MM.1S (cell line): ENCODE measurements at regions not wholly inside any gene's neighbourhood (a gene's known extent, or its start where the extent isn't known, plus 50 kb on each side); places are given as distances from the start of the nearest gene placed in this dataset.

Experiments used
- EZH2 ChIP-seq: fragments of 300-600 bp; sonication (generic); optimal IDR thresholded peaks from 2 replicates; pipeline ENCODE3; 2017; ENCODE audit warnings: low read depth, mild to moderate bottlenecking, antibody characterized with exemption, low read length, mixed read lengths
- EZH2phosphoT487 ChIP-seq: fragments of 300-600 bp; sonication (generic); IDR thresholded peaks from 2 replicates; pipeline ENCODE4 v1.6.1; 2018; ENCODE audit warnings: antibody characterized with exemption, low read length
- TF ChIP-seq, protein P1 (sequence below): fragments of 300-600 bp; sonication (generic); IDR thresholded peaks from 2 replicates; pipeline ENCODE4 v1.5.1; 2016; ENCODE audit warnings: antibody characterized with exemption, low read length, mixed read lengths

DNA sequence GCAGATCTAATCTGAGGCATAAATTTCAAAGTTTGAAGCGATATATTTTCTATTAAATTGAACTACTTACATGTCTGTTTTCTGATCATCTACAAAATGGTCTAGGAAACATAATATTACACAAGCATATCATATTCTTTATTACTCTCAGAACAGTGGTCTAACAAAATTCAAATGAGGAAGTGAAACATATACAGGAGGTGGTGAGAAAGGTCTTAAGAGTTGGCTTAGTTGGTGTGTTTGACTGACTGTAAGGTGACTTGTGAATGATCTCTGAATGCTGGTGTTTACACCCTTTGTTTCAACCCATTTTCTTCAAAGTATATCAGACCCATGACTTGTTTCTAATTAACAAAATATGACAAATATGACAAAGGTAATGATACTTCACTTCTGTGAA is 1156.8 kb downstream of the SLC16A7 start:
- TF ChIP-seq, protein P1, sequence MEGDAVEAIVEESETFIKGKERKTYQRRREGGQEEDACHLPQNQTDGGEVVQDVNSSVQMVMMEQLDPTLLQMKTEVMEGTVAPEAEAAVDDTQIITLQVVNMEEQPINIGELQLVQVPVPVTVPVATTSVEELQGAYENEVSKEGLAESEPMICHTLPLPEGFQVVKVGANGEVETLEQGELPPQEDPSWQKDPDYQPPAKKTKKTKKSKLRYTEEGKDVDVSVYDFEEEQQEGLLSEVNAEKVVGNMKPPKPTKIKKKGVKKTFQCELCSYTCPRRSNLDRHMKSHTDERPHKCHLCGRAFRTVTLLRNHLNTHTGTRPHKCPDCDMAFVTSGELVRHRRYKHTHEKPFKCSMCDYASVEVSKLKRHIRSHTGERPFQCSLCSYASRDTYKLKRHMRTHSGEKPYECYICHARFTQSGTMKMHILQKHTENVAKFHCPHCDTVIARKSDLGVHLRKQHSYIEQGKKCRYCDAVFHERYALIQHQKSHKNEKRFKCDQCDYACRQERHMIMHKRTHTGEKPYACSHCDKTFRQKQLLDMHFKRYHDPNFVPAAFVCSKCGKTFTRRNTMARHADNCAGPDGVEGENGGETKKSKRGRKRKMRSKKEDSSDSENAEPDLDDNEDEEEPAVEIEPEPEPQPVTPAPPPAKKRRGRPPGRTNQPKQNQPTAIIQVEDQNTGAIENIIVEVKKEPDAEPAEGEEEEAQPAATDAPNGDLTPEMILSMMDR: no peak
- TF ChIP-seq EZH2 (no peak), EZH2phosphoT487 (no peak)
